HepG2 (cell line): ENCODE measurements at regions not wholly inside any gene's neighbourhood (a gene's known extent, or its start where the extent isn't known, plus 50 kb on each side); places are given as distances from the start of the nearest gene placed in this dataset.

ENCODE experiments used
- ATAC-seq: fragments of 200-7000 bp; cut with Tn5 transposase; 3 replicates; pipeline ENCODE4 v1.9.1; 2020; ENCODE audit warnings: mild to moderate bottlenecking, moderate library complexity
- BruUV-seq: library from RNA; stranded (reverse); fragments of 400-500 nt; replicated peaks from 2 replicates; lab custom pipeline; 2021; lab: Mats Ljungman, UMichigan
- CTCF ChIA-PET: fragments of 300-600 bp; formaldehyde crosslinking; extraction: SDS; loops from one replicate; lab custom pipeline; 2021; ENCODE audit warnings: low total read pairs, inconsistent platforms, low intra/inter-chr PET ratio; lab: Yijun Ruan, JAX
- POLR2A ChIA-PET: fragments of 350-600 bp; sonication (Branson Sonifier 250); formaldehyde crosslinking; loops from one replicate; lab custom pipeline; 2020; ENCODE audit warnings: antibody characterized with exemption, inconsistent platforms; lab: Yijun Ruan, JAX
- DNase-seq: peaks from one replicate; pipeline ENCODE4 v3.0.0-alpha.2; 2015; ENCODE audit warnings: low spot score
- FAIRE-seq: peaks from 3 replicates; lab custom pipeline; 2011; peaks lifted over from hg19 to GRCh38; lab: Jason Lieb, UNC
- H2AFZ ChIP-seq: one replicate; pipeline ENCODE4 v1.6.1; 2011; ENCODE audit warnings: low read length, inconsistent platforms
- H3K27ac ChIP-seq: fragments of 300-600 bp; 3 replicates; pipeline ENCODE4 v1.8.0; 2011; ENCODE audit warnings: mixed run types, mild to moderate bottlenecking, mixed read lengths, low read length, inconsistent platforms; ENCODE audit not compliant: insufficient read depth; ENCODE audit errors: extremely low read length
- H3K27me3 ChIP-seq, 2 experiments: fragments of 200-600 bp in 1 of 2; 2 replicates in 1 of 2; 3 replicates in 1 of 2; pipeline versions ENCODE4 v1.6.0 to v1.8.0; 2011; ENCODE audit warnings: low read length in 2 of 2, mild to moderate bottlenecking in 2 of 2, moderate library complexity in 2 of 2, inconsistent platforms in 1 of 2; ENCODE audit not compliant: insufficient read depth in 2 of 2, control insufficient read depth in 1 of 2
- H3K36me3 ChIP-seq, 2 experiments: fragments of 200-600 bp in 1 of 2; replicated peaks in 1 of 2; 2 replicates in 1 of 2; 3 replicates in 1 of 2; pipeline versions ENCODE4 v1.5.1 to v1.8.0; 2011; ENCODE audit warnings: low read length in 2 of 2, inconsistent platforms in 1 of 2; ENCODE audit not compliant: insufficient read depth in 2 of 2, control insufficient read depth in 1 of 2
- H3K4me1 ChIP-seq: 2 replicates; pipeline ENCODE4 v1.5.1; 2012; ENCODE audit warnings: low read length, inconsistent platforms; ENCODE audit not compliant: insufficient read depth
- H3K4me2 ChIP-seq: 2 replicates; pipeline ENCODE4 v1.6.0; 2011; ENCODE audit warnings: low read depth, low read length, inconsistent platforms
- H3K4me3 ChIP-seq, 3 experiments: fragments of 200-600 bp in 1 of 3; sonication (generic), shearing (Covaris generic) in 1 of 3; replicated peaks in 1 of 3; 2 replicates each; pipeline ENCODE4 v1.5.1; 2011 to 2016; ENCODE audit warnings: low read length in 3 of 3, inconsistent platforms in 2 of 3, low read depth in 2 of 3, mild to moderate bottlenecking in 2 of 3, control low read depth in 1 of 3, mixed read lengths in 1 of 3; ENCODE audit not compliant: insufficient read depth in 1 of 3
- H3K79me2 ChIP-seq: one replicate; pipeline ENCODE4 v1.6.1; 2011; ENCODE audit warnings: low read length, inconsistent platforms; ENCODE audit not compliant: insufficient read depth
- H3K9ac ChIP-seq: 2 replicates; pipeline ENCODE4 v1.6.0; 2011; ENCODE audit warnings: mild to moderate bottlenecking, low read depth, low read length, inconsistent platforms; ENCODE audit not compliant: insufficient read depth
- H3K9me3 ChIP-seq: 2 replicates; pipeline ENCODE4 v1.5.1; 2012; ENCODE audit warnings: mild to moderate bottlenecking, low read length
- H4K20me1 ChIP-seq: 2 replicates; pipeline ENCODE4 v1.6.0; 2011; ENCODE audit warnings: inconsistent platforms, mild to moderate bottlenecking, low read length, moderate library complexity; ENCODE audit not compliant: insufficient read depth
- JUNB ChIP-seq: sonication (generic); formaldehyde crosslinking; IDR thresholded peaks from 2 replicates; pipeline ENCODE4 v1.8.0; 2022; ENCODE audit warnings: missing genetic modification reagents, mild to moderate bottlenecking, borderline replicate concordance
- ZFP37 ChIP-seq: sonication (generic); formaldehyde crosslinking; IDR thresholded peaks from 2 replicates; pipeline ENCODE4 v1.4.0; 2020; ENCODE audit warnings: missing genetic modification reagents, borderline replicate concordance
- ZNF382 ChIP-seq: sonication (generic); formaldehyde crosslinking; IDR thresholded peaks from 2 replicates; pipeline ENCODE4 v1.5.0; 2020; ENCODE audit warnings: missing genetic modification reagents, mild to moderate bottlenecking, borderline replicate concordance
- ZNF747 ChIP-seq: sonication (generic); formaldehyde crosslinking; IDR thresholded peaks from 2 replicates; pipeline ENCODE4 v1.8.1; 2023; ENCODE audit warnings: missing genetic modification reagents, mild to moderate bottlenecking, borderline replicate concordance
- WGBS: methylation state at CpG from one replicate; pipeline ENCODE4 v1.1.6; 2017; ENCODE audit warnings: low lambda C conversion rate; 5-methylcytosine and 5-hydroxymethylcytosine counted together
- in situ Hi-C: cut with HindIII; loops from 2 replicates; pipeline ENCODE4 v1.10.0; 2017; ENCODE audit warnings: low pct_unique_long_range_greater_than_20kb; ENCODE audit not compliant: extremely low pct_ligation_motif_present
- intact Hi-C: fragments of 100-400 bp; cut with micrococcal nuclease; formaldehyde crosslinking; loops from one replicate; pipeline ENCODE4 v1.10.0; 2022; ENCODE audit not compliant: unreplicated experiment
- TF ChIP-seq, protein P1 (sequence below): sonication (generic); formaldehyde crosslinking; IDR thresholded peaks from 2 replicates; pipeline ENCODE4 v1.4.0; 2020; ENCODE audit warnings: missing genetic modification reagents, mild to moderate bottlenecking, borderline replicate concordance
- TF ChIP-seq, protein P2 (sequence below): sonication (generic); formaldehyde crosslinking; IDR thresholded peaks from 2 replicates; pipeline ENCODE4 v1.4.0; 2020; ENCODE audit warnings: low read depth, missing genetic modification reagents
- TF ChIP-seq, protein P3 (sequence below): sonication (generic); formaldehyde crosslinking; IDR thresholded peaks from 2 replicates; pipeline ENCODE4 v1.5.0; 2020; ENCODE audit warnings: mild to moderate bottlenecking, missing genetic modification reagents
- TF ChIP-seq, protein P4 (sequence below): sonication (generic); formaldehyde crosslinking; IDR thresholded peaks from 2 replicates; pipeline ENCODE4 v1.4.0; 2020; ENCODE audit warnings: missing genetic modification reagents
- TF ChIP-seq, protein P5 (sequence below): sonication (generic); formaldehyde crosslinking; IDR thresholded peaks from 2 replicates; pipeline ENCODE4 v1.5.0; 2020; ENCODE audit warnings: mild to moderate bottlenecking, missing genetic modification reagents

DNA sequence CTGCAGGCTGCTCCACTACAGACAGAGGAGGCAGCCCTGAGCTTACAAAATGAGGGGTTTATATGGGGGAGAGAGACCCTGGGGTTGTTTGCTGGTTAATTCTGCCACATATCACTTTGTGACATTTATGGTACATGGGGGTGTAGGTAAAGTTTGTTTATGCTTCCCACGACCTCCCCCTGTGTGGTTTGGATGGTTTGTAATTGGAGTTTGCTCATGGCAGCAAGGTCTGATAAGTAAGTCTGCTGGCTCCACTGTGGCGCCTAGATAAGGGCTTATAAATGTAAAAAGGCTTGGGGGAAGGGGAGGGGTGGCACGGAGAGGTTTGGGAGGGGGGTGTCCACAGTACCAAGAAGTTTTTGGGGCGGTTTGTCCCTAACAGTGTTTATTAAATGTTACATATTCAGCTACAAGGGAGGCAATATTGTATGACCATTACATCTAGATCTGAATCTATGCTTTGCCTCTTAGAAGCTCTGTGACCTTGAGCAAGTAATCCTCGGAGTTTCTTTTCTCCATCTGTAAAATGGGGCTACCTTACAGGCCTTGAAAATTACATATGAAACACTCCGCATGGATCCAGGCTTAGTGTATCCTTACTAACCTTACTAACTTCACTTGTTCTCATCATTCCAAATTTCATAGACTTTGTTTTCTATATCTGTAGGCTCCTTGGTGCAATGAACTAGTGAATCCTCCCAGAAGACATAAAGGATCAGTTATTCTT, 204.8 kb upstream of the NOX3 start:
- Histone ChIP-seq H3K4me1 (no peaks in the 10 kb centered on the region), H3K4me3 (no peak overlapping the region), H3K27me3 (no peaks in the 10 kb centered on the region), H3K27ac (no peak overlapping the region), H3K4me2 (no peak overlapping the region), H3K36me3 (no peaks in the 10 kb centered on the region), H3K9me3 (no peaks in the 10 kb centered on the region), H3K79me2 (no peaks in the 10 kb centered on the region), H4K20me1 (no peaks in the 10 kb centered on the region), H2AFZ (no peak overlapping the region), H3K9ac (no peak overlapping the region)
- ATAC-seq (no peak), FAIRE-seq (no peak), DNase-seq (no peak)
- ChIA-PET POLR2A (no interaction called here), CTCF (no interaction called here)
- whole genome bisulfite sequencing = 18% methylated on average over 6 of the region's 6 CpGs
- in situ Hi-C loops = no loop called here
- intact Hi-C loops = no loop called here
- no TSS peak for BruUV-seq
- TF ChIP-seq ZFP37 (no peak), ZNF382 (CRISPR knock-in tag) (no peak), ZNF747 (CRISPR knock-in tag) (no peak), JUNB (no peak)
- TF ChIP-seq, protein P1, sequence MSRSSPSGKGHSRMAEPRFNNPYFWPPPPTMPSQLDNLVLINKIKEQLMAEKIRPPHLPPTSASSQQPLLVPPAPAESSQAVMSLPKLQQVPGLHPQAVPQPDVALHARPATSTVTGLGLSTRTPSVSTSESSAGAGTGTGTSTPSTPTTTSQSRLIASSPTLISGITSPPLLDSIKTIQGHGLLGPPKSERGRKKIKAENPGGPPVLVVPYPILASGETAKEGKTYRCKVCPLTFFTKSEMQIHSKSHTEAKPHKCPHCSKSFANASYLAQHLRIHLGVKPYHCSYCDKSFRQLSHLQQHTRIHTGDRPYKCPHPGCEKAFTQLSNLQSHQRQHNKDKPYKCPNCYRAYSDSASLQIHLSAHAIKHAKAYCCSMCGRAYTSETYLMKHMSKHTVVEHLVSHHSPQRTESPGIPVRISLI = no peak
- TF ChIP-seq, protein P2, sequence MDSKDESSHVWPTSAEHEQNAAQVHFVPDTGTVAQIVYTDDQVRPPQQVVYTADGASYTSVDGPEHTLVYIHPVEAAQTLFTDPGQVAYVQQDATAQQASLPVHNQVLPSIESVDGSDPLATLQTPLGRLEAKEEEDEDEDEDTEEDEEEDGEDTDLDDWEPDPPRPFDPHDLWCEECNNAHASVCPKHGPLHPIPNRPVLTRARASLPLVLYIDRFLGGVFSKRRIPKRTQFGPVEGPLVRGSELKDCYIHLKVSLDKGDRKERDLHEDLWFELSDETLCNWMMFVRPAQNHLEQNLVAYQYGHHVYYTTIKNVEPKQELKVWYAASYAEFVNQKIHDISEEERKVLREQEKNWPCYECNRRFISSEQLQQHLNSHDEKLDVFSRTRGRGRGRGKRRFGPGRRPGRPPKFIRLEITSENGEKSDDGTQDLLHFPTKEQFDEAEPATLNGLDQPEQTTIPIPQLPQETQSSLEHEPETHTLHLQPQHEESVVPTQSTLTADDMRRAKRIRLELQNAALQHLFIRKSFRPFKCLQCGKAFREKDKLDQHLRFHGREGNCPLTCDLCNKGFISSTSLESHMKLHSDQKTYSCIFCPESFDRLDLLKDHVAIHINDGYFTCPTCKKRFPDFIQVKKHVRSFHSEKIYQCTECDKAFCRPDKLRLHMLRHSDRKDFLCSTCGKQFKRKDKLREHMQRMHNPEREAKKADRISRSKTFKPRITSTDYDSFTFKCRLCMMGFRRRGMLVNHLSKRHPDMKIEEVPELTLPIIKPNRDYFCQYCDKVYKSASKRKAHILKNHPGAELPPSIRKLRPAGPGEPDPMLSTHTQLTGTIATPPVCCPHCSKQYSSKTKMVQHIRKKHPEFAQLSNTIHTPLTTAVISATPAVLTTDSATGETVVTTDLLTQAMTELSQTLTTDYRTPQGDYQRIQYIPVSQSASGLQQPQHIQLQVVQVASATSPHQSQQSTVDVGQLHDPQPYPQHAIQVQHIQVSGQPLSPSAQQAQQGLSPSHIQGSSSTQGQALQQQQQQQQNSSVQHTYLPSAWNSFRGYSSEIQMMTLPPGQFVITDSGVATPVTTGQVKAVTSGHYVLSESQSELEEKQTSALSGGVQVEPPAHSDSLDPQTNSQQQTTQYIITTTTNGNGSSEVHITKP (CRISPR knock-in tag) = no peak
- TF ChIP-seq, protein P3, sequence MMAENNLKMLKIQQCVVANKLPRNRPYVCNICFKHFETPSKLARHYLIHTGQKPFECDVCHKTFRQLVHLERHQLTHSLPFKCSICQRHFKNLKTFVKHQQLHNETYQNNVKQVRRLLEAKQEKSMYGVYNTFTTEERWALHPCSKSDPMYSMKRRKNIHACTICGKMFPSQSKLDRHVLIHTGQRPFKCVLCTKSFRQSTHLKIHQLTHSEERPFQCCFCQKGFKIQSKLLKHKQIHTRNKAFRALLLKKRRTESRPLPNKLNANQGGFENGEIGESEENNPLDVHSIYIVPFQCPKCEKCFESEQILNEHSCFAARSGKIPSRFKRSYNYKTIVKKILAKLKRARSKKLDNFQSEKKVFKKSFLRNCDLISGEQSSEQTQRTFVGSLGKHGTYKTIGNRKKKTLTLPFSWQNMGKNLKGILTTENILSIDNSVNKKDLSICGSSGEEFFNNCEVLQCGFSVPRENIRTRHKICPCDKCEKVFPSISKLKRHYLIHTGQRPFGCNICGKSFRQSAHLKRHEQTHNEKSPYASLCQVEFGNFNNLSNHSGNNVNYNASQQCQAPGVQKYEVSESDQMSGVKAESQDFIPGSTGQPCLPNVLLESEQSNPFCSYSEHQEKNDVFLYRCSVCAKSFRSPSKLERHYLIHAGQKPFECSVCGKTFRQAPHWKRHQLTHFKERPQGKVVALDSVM (CRISPR knock-in tag) = no peak
- TF ChIP-seq, protein P4, sequence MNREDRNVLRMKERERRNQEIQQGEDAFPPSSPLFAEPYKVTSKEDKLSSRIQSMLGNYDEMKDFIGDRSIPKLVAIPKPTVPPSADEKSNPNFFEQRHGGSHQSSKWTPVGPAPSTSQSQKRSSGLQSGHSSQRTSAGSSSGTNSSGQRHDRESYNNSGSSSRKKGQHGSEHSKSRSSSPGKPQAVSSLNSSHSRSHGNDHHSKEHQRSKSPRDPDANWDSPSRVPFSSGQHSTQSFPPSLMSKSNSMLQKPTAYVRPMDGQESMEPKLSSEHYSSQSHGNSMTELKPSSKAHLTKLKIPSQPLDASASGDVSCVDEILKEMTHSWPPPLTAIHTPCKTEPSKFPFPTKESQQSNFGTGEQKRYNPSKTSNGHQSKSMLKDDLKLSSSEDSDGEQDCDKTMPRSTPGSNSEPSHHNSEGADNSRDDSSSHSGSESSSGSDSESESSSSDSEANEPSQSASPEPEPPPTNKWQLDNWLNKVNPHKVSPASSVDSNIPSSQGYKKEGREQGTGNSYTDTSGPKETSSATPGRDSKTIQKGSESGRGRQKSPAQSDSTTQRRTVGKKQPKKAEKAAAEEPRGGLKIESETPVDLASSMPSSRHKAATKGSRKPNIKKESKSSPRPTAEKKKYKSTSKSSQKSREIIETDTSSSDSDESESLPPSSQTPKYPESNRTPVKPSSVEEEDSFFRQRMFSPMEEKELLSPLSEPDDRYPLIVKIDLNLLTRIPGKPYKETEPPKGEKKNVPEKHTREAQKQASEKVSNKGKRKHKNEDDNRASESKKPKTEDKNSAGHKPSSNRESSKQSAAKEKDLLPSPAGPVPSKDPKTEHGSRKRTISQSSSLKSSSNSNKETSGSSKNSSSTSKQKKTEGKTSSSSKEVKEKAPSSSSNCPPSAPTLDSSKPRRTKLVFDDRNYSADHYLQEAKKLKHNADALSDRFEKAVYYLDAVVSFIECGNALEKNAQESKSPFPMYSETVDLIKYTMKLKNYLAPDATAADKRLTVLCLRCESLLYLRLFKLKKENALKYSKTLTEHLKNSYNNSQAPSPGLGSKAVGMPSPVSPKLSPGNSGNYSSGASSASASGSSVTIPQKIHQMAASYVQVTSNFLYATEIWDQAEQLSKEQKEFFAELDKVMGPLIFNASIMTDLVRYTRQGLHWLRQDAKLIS = no peak
- TF ChIP-seq, protein P5, sequence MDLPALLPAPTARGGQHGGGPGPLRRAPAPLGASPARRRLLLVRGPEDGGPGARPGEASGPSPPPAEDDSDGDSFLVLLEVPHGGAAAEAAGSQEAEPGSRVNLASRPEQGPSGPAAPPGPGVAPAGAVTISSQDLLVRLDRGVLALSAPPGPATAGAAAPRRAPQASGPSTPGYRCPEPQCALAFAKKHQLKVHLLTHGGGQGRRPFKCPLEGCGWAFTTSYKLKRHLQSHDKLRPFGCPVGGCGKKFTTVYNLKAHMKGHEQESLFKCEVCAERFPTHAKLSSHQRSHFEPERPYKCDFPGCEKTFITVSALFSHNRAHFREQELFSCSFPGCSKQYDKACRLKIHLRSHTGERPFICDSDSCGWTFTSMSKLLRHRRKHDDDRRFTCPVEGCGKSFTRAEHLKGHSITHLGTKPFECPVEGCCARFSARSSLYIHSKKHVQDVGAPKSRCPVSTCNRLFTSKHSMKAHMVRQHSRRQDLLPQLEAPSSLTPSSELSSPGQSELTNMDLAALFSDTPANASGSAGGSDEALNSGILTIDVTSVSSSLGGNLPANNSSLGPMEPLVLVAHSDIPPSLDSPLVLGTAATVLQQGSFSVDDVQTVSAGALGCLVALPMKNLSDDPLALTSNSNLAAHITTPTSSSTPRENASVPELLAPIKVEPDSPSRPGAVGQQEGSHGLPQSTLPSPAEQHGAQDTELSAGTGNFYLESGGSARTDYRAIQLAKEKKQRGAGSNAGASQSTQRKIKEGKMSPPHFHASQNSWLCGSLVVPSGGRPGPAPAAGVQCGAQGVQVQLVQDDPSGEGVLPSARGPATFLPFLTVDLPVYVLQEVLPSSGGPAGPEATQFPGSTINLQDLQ = no peak
